OCI-LY7 (cell line): ENCODE measurements at regions not wholly inside any gene's neighbourhood (a gene's known extent, or its start where the extent isn't known, plus 50 kb on each side); places are given as distances from the start of the nearest gene placed in this dataset.

ENCODE experiments used
- CTCF ChIP-seq: fragments of 200-600 bp; sonication (generic); conservative IDR thresholded peaks from 2 replicates; pipeline ENCODE4 v1.5.1; 2014; ENCODE audit warnings: mild to moderate bottlenecking, antibody characterized with exemption, low read length, moderate library complexity, mixed read lengths
- EZH2phosphoT487 ChIP-seq: fragments of 200-600 bp; sonication (generic); IDR thresholded peaks from 2 replicates; pipeline ENCODE4 v1.6.1; 2018; ENCODE audit warnings: low read depth, borderline replicate concordance, mild to moderate bottlenecking, mixed run types, antibody characterized with exemption, low read length, moderate library complexity, mixed read lengths

GRCh38 chr14:40784860-40785259, 821.8 kb upstream of the LRFN5 start:
- no peak for TF ChIP-seq EZH2phosphoT487
- TF ChIP-seq CTCF, result no peak
